Liver (tissue), 3 donors: ENCODE measurements at regions not wholly inside any gene's neighbourhood (a gene's known extent, or its start where the extent isn't known, plus 50 kb on each side); places are given as distances from the start of the nearest gene placed in this dataset.

Experiments
- HNF4A ChIP-seq, 2 donors: conservative IDR thresholded peaks; 2 replicates each; pipeline ENCODE4 v1.6.1; 2016; ENCODE audit warnings: antibody characterized with exemption in 2 of 2, mild to moderate bottlenecking in 2 of 2
- RAD21 ChIP-seq, 2 donors: IDR thresholded peaks; 2 replicates each; pipeline ENCODE4 v1.6.1; 2016; ENCODE audit warnings: antibody characterized with exemption in 2 of 2, mild to moderate bottlenecking in 2 of 2
- SP1 ChIP-seq: IDR thresholded peaks from 2 replicates; pipeline ENCODE4 v1.6.1; 2018; ENCODE audit warnings: antibody characterized with exemption, mild to moderate bottlenecking
- TAF1 ChIP-seq: conservative IDR thresholded peaks from 2 replicates; pipeline ENCODE4 v1.6.1; 2016; ENCODE audit warnings: antibody characterized with exemption, mild to moderate bottlenecking
- TF ChIP-seq, protein P1 (sequence below): IDR thresholded peaks from 2 replicates; pipeline ENCODE4 v1.6.1; 2016; ENCODE audit warnings: antibody characterized with exemption
- TF ChIP-seq, protein P2 (sequence below): fragments of 150-350 bp; IDR thresholded peaks from 2 replicates; pipeline ENCODE4 v1.5.1; 2017; ENCODE audit warnings: improper control_type of control experiment, low read depth, low read length; ENCODE audit not compliant: missing input control
- TF ChIP-seq, protein P3 (sequence below): IDR thresholded peaks from 2 replicates; pipeline ENCODE4 v1.6.1; 2016; ENCODE audit warnings: antibody characterized with exemption, mild to moderate bottlenecking
- TF ChIP-seq, protein P4 (sequence below): IDR thresholded peaks from 2 replicates; pipeline ENCODE4 v1.6.1; 2016; ENCODE audit warnings: antibody characterized with exemption
- donor health status: healthy.
- donor health status: healthy.

GRCh38 chr1:71262970-71263369 lies 182.1 kb upstream of the ZRANB2 start:
- TF ChIP-seq, protein P1, sequence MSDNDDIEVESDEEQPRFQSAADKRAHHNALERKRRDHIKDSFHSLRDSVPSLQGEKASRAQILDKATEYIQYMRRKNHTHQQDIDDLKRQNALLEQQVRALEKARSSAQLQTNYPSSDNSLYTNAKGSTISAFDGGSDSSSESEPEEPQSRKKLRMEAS, result no peak
- no peak for TF ChIP-seq HNF4A (conservative IDR thresholded peaks at IDR 0.05)
- TF ChIP-seq, protein P2, sequence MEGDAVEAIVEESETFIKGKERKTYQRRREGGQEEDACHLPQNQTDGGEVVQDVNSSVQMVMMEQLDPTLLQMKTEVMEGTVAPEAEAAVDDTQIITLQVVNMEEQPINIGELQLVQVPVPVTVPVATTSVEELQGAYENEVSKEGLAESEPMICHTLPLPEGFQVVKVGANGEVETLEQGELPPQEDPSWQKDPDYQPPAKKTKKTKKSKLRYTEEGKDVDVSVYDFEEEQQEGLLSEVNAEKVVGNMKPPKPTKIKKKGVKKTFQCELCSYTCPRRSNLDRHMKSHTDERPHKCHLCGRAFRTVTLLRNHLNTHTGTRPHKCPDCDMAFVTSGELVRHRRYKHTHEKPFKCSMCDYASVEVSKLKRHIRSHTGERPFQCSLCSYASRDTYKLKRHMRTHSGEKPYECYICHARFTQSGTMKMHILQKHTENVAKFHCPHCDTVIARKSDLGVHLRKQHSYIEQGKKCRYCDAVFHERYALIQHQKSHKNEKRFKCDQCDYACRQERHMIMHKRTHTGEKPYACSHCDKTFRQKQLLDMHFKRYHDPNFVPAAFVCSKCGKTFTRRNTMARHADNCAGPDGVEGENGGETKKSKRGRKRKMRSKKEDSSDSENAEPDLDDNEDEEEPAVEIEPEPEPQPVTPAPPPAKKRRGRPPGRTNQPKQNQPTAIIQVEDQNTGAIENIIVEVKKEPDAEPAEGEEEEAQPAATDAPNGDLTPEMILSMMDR, result no peak
- no peak for TF ChIP-seq RAD21 (IDR thresholded peaks at IDR 0.05)
- TF ChIP-seq, protein P3, sequence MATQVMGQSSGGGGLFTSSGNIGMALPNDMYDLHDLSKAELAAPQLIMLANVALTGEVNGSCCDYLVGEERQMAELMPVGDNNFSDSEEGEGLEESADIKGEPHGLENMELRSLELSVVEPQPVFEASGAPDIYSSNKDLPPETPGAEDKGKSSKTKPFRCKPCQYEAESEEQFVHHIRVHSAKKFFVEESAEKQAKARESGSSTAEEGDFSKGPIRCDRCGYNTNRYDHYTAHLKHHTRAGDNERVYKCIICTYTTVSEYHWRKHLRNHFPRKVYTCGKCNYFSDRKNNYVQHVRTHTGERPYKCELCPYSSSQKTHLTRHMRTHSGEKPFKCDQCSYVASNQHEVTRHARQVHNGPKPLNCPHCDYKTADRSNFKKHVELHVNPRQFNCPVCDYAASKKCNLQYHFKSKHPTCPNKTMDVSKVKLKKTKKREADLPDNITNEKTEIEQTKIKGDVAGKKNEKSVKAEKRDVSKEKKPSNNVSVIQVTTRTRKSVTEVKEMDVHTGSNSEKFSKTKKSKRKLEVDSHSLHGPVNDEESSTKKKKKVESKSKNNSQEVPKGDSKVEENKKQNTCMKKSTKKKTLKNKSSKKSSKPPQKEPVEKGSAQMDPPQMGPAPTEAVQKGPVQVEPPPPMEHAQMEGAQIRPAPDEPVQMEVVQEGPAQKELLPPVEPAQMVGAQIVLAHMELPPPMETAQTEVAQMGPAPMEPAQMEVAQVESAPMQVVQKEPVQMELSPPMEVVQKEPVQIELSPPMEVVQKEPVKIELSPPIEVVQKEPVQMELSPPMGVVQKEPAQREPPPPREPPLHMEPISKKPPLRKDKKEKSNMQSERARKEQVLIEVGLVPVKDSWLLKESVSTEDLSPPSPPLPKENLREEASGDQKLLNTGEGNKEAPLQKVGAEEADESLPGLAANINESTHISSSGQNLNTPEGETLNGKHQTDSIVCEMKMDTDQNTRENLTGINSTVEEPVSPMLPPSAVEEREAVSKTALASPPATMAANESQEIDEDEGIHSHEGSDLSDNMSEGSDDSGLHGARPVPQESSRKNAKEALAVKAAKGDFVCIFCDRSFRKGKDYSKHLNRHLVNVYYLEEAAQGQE, result no peak
- TF ChIP-seq SP1, result no peak
- TF ChIP-seq, protein P4, sequence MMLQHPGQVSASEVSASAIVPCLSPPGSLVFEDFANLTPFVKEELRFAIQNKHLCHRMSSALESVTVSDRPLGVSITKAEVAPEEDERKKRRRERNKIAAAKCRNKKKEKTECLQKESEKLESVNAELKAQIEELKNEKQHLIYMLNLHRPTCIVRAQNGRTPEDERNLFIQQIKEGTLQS, result no peak
- TF ChIP-seq TAF1, result no peak
